GM21786 (cell line): ENCODE measurements at regions not wholly inside any gene's neighbourhood (a gene's known extent, or its start where the extent isn't known, plus 50 kb on each side); places are given as distances from the start of the nearest gene placed in this dataset.
"Not testable (repeated sequence)": the region's sequence is repeated elsewhere in the genome, so short reads cannot be mapped to it uniquely, and the experiment has no call there.

ENCODE experiments used
- ATAC-seq: cut with Tn5 transposase; IDR thresholded peaks from one replicate; pipeline ENCODE4 v1.9.1; 2021; ENCODE audit not compliant: unreplicated experiment

DNA sequence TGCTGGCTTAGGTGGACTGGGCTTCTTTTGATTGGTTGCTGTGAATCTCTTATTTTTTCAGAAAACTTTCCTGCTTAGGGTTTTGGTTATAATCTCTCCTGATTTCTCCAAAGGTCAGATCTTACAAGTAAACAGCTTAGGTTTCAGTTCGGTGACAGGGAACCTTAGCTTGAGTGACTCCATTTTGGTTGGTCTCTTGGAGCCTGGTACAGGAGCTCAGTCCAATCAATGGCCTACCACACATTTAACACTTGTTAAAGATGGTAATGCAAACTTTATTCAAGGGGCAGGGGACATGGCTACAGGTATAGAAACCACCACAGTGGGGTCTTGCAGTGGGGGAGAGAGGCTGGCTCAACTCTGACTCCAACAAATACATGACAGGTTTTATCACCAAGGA lies 180.9 kb upstream of the THBS1 start:
- no peak for ATAC-seq

DNA sequence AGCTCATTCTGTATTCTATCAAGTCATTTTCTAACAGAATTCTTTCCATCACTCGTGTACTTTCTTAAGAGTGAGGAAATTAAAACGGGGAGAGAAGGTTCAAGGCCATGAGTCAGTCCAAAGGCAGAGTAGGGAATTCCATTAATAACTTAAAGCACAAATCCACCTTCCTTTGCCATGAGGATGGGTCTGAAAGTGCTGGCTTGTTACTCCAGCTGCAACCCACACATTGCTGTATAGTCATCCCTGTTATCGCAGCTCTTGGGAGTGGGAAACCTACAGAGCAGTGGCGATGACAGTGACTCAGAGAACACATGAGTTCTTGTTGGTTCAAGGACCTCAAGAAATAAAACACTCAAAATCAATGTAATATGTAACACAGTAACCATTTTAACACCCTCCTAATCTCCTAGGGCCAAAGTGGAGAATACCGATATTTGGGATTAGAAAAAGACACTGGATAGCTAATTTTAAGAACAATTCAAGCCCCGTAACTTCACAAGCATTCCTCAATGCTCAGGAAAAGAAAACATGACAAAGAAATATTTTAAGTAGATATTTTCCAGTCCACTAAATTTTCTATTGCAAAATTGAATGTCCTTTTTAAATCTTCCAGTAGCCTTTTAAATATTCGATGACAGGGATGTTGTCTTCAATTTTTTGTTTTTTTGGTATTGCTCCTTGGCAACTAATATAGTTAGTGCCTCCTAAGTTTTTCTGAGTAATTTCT lies 179.9 kb upstream of the THBS1 start:
- ATAC-seq: no peak

- ATAC-seq: no peak
Measured at GRCh38 chr15:39403640-39404117, 177.2 kb upstream of the THBS1 start.

GRCh38 chr15:39404767-39405181 lies 176.1 kb upstream of the THBS1 start:
- no peak for ATAC-seq

DNA sequence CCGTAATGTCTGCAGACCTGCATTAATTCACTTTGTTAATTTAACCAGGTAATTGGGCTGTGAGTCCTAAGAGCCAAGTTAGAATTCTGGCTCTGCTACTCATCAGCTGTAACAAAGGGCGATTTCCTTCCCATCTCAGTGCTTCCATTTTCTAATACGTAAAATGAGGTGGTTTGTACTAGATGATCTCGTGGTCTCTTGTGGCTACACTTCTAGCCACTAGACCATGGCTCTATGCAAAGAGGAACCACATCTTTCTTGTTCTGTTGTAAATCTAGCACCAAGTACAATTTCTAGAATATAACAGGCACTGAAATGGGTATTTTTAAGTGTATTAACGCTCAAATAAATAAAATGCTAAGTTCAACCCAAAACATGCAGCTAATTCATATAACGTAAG lies 174.4 kb upstream of the THBS1 start:
- ATAC-seq: no peak

- ATAC-seq: no peak
Measured at GRCh38 chr15:39407116-39407515, 173.8 kb upstream of the THBS1 start.

GRCh38 chr15:39409876-39410530 lies 170.9 kb upstream of the THBS1 start:
- ATAC-seq: no peak

DNA sequence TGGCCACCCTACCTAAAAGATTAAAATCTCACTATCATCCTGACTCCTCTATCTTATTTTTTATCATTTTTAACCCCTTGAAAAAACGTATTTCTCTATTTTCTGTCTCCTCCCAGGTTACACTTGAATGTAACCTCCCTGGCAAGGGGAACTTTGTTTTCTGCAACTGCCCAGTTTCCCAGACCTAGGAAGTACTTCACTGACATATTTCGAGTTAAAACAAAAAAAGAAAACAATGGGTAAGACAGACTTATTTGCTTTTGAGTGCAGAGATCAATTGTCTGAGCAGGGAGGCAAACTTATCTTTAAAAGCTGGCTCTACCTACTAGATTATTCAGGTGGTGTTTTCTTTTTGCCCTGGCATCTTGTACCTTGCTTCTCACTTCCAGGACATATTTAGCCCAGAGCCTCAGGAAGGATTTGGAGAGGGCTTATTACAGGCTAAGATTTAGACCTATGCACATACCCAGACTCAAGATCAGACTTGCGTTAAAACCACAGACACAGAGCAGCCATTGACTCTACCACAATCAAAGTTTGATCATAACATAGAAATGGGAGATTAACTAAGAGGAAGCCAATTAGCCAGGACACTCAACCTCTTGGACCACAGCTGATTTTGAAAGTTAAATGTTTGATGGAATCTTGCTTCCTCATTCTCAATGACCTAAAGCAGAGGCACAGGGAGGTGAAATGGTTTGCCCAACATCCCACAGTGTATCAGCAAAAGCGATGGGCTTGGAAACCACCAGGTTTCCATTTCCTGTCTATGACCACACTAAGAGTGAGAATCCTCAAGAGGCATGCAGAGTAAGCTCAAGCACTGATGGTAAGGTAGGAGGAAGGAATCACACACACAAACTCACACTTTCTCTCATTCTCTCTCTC lies 169.5 kb upstream of the THBS1 start:
- peak; percentile 92 for ATAC-seq

DNA sequence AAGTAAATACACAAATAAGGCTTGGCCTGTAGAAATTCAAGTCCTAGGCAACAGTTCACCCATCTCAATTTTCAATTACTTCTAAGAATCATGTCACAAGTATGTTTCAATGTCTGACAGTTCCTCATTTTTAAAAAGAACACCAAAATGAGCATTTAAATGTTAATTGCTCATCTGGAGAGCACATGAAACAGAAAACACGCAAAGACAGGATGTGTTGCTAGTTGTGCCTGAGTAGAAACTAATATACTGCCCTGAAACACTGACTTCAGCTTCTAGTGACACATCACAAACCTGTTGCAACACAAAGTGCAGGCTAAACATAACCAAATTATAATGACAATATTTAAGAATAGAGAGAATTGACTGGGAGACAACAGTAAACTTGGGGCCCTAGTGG lies 167.3 kb upstream of the THBS1 start:
- ATAC-seq: peak; percentile 57

DNA sequence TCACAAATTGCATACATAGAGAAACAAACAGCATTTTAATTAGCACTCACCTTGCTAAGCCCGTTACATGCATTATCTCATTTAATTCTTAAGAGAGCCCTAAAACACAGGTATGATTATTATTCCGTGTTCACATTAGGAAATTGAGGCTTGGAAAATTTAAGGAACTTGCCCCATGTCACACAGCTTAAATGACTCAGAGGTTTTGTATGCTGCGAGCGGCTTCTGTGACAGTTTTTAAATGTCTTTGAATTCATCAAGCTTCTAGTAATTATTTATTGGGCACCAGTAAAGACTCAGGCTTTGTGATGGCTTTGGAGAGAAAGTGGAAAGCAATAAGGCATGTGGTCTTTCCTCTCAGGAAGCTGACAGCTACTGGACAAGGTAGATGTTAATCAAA lies 166.7 kb upstream of the THBS1 start:
- ATAC-seq: no peak

GRCh38 chr15:39415634-39416033 lies 165.2 kb upstream of the THBS1 start:
- no peak for ATAC-seq

- ATAC-seq: no peak
Measured at GRCh38 chr15:39416258-39416657, 164.6 kb upstream of the THBS1 start.

- no peak for ATAC-seq
Measured at GRCh38 chr15:39417366-39418134, 163.3 kb upstream of the THBS1 start.

- no peak for ATAC-seq
Measured at GRCh38 chr15:39419651-39420050, 161.2 kb upstream of the THBS1 start.

DNA sequence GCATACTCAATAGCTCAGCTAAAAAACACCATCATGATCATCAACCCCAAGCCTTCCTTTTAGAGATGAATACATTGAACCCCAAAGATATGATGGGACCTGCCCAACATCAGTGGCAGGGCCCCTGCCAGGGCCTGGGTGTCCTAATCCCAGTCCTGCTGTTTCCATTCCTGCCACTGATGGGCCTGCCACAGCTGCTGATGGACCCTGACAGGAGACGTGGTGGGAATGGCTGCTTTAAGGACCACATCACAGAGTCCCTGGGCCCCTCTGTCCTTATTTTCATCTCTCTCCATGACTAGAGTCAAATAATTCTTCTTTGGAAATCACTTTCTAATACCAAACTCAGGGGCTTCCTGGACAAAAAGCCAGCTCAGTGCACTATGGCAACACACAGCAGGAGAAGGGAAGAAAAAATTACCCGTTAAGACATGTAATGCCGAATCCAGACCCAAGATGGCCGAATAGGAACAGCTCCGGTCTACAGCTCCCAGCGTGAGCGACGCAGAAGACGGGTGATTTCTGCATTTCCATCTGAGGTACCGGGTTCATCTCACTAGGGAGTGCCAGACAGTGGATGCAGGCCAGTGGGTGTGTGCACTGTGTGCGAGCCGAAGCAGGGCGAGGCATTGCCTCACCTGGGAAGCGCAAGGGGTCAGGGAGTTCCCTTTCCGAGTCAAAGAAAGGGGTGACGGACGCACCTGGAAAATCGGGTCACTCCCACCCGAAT lies 160.6 kb upstream of the THBS1 start:
- not testable (repeated sequence) for ATAC-seq

DNA sequence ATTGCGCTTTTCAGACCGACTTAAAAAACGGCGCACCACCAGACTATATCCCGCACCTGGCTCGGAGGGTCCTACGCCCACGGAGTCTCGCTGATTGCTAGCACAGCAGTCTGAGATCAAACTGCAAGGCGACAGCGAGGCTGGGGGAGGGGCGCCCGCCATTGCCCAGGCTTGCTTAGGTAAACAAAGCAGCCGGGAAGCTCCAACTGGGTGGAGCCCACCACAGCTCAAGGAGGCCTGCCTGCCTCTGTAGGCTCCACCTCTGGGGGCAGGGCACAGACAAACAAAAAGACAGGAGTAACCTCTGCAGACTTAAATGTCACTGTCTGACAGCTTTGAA lies 160.1 kb upstream of the THBS1 start:
- ATAC-seq: not testable (repeated sequence)

GRCh38 chr15:39426552-39427532 lies 154.0 kb upstream of the THBS1 start:
- peak; percentile 91 for ATAC-seq

DNA sequence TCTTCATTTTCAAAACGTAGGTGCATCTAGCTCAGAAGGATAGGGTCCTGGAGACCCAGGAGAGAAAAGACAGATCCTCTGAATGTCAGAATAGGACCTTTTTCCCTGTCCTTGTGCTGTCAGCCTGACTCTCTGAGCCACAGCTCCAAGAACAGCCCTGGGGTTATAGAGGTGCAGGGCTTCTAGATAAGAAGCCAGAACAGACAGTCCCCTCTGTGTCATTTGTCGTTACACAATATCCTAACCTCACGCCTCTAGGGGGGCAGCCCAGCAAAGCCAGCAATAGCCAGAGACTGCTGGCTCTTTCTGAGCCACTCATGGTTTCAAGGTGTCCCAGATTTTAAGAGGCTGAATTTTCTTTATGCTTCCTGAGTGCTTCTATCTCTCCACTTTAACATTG lies 153.2 kb upstream of the THBS1 start:
- no peak for ATAC-seq

GRCh38 chr15:39429898-39430357 lies 151.0 kb upstream of the THBS1 start:
- no peak for ATAC-seq
